DND-41 (cell line): ENCODE measurements at regions not wholly inside any gene's neighbourhood (a gene's known extent, or its start where the extent isn't known, plus 50 kb on each side); places are given as distances from the start of the nearest gene placed in this dataset.

ENCODE experiments used
- EZH2 ChIP-seq: IDR thresholded peaks from 3 replicates; pipeline ENCODE4 v1.6.1; 2012; ENCODE audit warnings: borderline replicate concordance, low read depth, mild to moderate bottlenecking, moderate library complexity, low read length, inconsistent platforms; ENCODE audit not compliant: severe bottlenecking
- TF ChIP-seq, protein P1 (sequence below): IDR thresholded peaks from 2 replicates; pipeline ENCODE4 v1.5.1; 2012; ENCODE audit warnings: borderline replicate concordance, low read length, moderate library complexity, mild to moderate bottlenecking; ENCODE audit not compliant: poor library complexity, severe bottlenecking; ENCODE audit errors: extremely low read depth

DNA sequence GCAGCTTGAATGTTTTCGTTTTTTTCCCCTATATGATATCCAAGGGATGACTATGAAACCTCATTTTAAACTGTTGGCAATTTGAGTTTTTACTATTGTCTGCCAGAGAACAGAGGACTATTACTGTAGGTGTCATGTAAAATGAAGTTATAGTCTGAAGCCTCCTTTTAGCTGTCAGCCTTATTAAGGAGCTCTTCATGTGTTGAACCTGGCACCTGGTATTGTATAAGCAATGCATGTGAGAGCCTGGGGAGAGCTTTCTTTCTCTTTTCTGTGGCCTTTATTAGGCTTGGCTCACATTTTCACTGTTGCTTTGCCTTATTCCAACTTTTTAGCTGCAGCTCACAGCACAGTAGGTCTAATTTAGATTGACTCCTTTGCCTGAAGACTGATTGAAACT lies 119.1 kb upstream of the FOXP2 start:
- TF ChIP-seq EZH2: no peak
- TF ChIP-seq, protein P1, sequence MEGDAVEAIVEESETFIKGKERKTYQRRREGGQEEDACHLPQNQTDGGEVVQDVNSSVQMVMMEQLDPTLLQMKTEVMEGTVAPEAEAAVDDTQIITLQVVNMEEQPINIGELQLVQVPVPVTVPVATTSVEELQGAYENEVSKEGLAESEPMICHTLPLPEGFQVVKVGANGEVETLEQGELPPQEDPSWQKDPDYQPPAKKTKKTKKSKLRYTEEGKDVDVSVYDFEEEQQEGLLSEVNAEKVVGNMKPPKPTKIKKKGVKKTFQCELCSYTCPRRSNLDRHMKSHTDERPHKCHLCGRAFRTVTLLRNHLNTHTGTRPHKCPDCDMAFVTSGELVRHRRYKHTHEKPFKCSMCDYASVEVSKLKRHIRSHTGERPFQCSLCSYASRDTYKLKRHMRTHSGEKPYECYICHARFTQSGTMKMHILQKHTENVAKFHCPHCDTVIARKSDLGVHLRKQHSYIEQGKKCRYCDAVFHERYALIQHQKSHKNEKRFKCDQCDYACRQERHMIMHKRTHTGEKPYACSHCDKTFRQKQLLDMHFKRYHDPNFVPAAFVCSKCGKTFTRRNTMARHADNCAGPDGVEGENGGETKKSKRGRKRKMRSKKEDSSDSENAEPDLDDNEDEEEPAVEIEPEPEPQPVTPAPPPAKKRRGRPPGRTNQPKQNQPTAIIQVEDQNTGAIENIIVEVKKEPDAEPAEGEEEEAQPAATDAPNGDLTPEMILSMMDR: no peak
